ENCODE measurements at regions not wholly inside any gene's neighbourhood (a gene's known extent, or its start where the extent isn't known, plus 50 kb on each side); places are given as distances from the start of the nearest gene placed in this dataset.

- no peak overlapping the region for H3K4me3 ChIP-seq (ENCODE audit: low read length)
- DNase-seq (ENCODE audit: low read depth): no peak
- TF ChIP-seq, protein P1, sequence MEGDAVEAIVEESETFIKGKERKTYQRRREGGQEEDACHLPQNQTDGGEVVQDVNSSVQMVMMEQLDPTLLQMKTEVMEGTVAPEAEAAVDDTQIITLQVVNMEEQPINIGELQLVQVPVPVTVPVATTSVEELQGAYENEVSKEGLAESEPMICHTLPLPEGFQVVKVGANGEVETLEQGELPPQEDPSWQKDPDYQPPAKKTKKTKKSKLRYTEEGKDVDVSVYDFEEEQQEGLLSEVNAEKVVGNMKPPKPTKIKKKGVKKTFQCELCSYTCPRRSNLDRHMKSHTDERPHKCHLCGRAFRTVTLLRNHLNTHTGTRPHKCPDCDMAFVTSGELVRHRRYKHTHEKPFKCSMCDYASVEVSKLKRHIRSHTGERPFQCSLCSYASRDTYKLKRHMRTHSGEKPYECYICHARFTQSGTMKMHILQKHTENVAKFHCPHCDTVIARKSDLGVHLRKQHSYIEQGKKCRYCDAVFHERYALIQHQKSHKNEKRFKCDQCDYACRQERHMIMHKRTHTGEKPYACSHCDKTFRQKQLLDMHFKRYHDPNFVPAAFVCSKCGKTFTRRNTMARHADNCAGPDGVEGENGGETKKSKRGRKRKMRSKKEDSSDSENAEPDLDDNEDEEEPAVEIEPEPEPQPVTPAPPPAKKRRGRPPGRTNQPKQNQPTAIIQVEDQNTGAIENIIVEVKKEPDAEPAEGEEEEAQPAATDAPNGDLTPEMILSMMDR (conservative IDR thresholded peaks at IDR 0.05; ENCODE audit: low read depth, low read length): no peak
Observed at GRCh38 chr2:8529706-8530277, 152.1 kb upstream of the ID2 start.

DNA sequence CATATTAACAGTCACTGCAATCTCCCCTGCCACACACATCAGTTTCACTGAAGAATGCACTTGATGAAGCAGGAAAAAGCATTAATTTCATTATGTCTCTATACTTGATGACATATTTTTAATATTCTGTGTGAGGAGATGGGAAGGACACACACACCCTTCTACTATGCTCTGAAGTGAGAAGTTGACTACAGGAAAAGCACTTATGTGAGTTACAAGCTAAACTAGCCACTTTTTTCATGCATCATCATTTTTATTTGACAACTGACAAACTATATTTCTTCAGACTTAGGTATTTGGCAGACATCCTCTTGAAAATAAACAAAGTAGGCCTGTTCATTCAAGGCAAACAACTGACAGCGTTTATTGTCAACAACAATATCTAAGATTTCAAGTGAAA lies 150.4 kb upstream of the ID2 start:
- no peak overlapping the region for H3K4me3 ChIP-seq (ENCODE audit: low read length)
- TF ChIP-seq, protein P1 (conservative IDR thresholded peaks at IDR 0.05; ENCODE audit: low read depth, low read length): no peak

GRCh38 chr2:8532438-8532837 lies 149.4 kb upstream of the ID2 start:
- TF ChIP-seq, protein P1 (conservative IDR thresholded peaks at IDR 0.05; ENCODE audit: low read depth, low read length): no peak
- no peak for DNase-seq (ENCODE audit: low read depth)
- no peak overlapping the region for H3K4me3 ChIP-seq (ENCODE audit: low read length)

More for the DNA sequence above, 150.4 kb upstream of the ID2 start:
- DNase-seq (ENCODE audit: low read depth): no peak

DNA sequence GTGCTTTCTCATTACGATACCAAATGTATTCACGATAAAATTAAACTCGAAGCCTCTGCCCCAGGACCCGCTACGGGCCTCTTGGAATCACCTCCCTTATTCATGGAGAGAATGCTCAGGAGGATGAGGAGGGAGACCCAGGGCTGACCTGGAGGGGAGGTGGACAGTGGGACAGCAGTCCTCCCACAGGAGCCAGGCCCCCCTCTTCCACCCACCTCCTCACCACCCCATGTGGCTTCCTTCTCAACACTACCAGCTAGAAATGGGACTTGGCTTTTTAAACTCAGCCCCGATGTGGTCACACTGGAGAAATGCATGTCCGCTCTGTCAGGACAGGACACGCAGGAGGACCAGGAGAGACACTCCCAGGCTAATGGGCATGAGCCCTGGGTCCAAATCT lies 147.9 kb upstream of the ID2 start:
- TF ChIP-seq, protein P1 (conservative IDR thresholded peaks at IDR 0.05; ENCODE audit: low read depth, low read length): no peak
- no peak for DNase-seq (ENCODE audit: low read depth)
- H3K4me3 ChIP-seq (ENCODE audit: low read length): no peak overlapping the region

DNA sequence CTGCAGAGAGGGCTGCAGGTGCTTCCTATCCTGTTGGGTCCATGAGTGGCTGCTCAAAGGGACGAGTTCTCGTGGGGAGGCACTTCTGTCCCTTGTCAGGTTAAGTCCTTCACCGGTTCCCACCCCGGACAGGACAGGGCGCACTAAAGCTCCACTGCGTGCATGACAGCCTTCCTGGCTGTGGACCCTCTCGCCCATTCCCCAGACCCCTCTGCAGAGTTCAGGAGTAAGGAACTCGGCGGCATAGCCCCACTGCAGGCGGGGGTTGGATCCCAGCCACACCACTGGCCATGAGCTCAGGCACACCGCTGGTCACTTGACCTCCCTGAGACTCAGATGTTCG lies 147.5 kb upstream of the ID2 start:
- DNase-seq (ENCODE audit: low read depth): no peak
- no peak overlapping the region for H3K4me3 ChIP-seq (ENCODE audit: low read length)

GRCh38 chr2:8534729-8535468 lies 147.0 kb upstream of the ID2 start:
- H3K4me3 ChIP-seq (ENCODE audit: low read length): no peak overlapping the region
- TF ChIP-seq, protein P1 (conservative IDR thresholded peaks at IDR 0.05; ENCODE audit: low read depth, low read length): no peak
- no peak for DNase-seq (ENCODE audit: low read depth)

More for the DNA sequence above, 147.5 kb upstream of the ID2 start:
- TF ChIP-seq, protein P1 (conservative IDR thresholded peaks at IDR 0.05; ENCODE audit: low read depth, low read length): no peak

DNA sequence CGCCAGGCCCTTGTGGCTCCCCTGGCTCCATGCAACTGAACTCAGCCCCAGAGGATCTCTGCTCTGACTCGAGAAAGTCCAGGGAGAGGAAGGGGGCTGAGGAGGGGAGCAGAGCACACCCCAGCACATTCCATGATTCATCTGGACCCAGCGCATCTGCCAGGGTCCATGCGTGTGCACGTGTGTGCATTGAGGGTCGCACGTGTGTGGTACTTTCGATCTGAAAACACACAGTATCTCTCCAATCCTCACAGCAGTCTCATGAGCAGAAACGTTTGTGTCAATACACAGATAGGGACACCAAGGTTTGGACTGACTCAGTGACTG lies 146.4 kb upstream of the ID2 start:
- TF ChIP-seq, protein P1 (conservative IDR thresholded peaks at IDR 0.05; ENCODE audit: low read depth, low read length): no peak
- H3K4me3 ChIP-seq (ENCODE audit: low read length): no peak overlapping the region
- DNase-seq (ENCODE audit: low read depth): no peak

Data from retinal pigment epithelial cell (primary cell).